Ovary (tissue), 7 donors: ENCODE measurements at regions not wholly inside any gene's neighbourhood (a gene's known extent, or its start where the extent isn't known, plus 50 kb on each side); places are given as distances from the start of the nearest gene placed in this dataset.

Experiments used
- DNase-seq, 5 donors: peaks; one replicate each; pipeline ENCODE4 v3.0.0-alpha.2; 2019 to 2020
- H3K27ac ChIP-seq, 2 donors: fragments of 200-600 bp; one replicate each; pipeline versions ENCODE4 v1.5.1 to v1.8.0; 2019 to 2022
- H3K27me3 ChIP-seq: fragments of 200-600 bp; one replicate; pipeline ENCODE4 v1.8.0; 2022
- H3K36me3 ChIP-seq: fragments of 200-600 bp; sonication (generic); one replicate; pipeline ENCODE4 v1.5.1; 2019
- H3K4me1 ChIP-seq: one replicate; pipeline ENCODE4 v1.8.1; 2013; ENCODE audit warnings: mild to moderate bottlenecking, moderate library complexity; ENCODE audit not compliant: insufficient read depth
- H3K4me3 ChIP-seq: fragments of 200-600 bp; sonication (generic); one replicate; pipeline ENCODE4 v1.5.1; 2017
- H3K9me3 ChIP-seq, 2 donors: fragments of 200-600 bp in 1 of 2; sonication (generic) in 1 of 2; one replicate each; pipeline versions ENCODE4 v1.5.1 to v1.8.1; 2013 to 2019; ENCODE audit warnings: mild to moderate bottlenecking in 1 of 2, moderate library complexity in 1 of 2
- CTCF ChIP-seq, 3 donors: fragments of 450-650 bp in 2 of 3; fragments of 200-600 bp in 1 of 3; IDR thresholded peaks; one replicate each; pipeline versions ENCODE4 v1.5.1 to v1.8.0; 2016 to 2022; ENCODE audit warnings: antibody characterized with exemption in 3 of 3, mild to moderate bottlenecking in 1 of 3
- EP300 ChIP-seq: sonication (generic); formaldehyde crosslinking; IDR thresholded peaks from one replicate; pipeline ENCODE4 v1.6.1; 2017; ENCODE audit warnings: antibody characterized with exemption
- POLR2A ChIP-seq: fragments of 450-650 bp; IDR thresholded peaks from one replicate; pipeline ENCODE4 v1.6.1; 2017; ENCODE audit warnings: antibody characterized with exemption, mild to moderate bottlenecking, moderate library complexity
- WGBS, 3 donors: extraction: QIAGEN DNeasy Blood & Tissue Kit in 1 of 3; methylation state at CpG; one replicate each; pipeline versions ENCODE4 v1.1.5 to v1.1.7; 2013 to 2017; 5-methylcytosine and 5-hydroxymethylcytosine counted together
- intact Hi-C, 4 donors: fragments of 100-400 bp; cut with DNase I; formaldehyde crosslinking; loops; one replicate each; pipeline versions ENCODE4 v1.11.0 to v1.15.1; 2022 to 2023
- donor health status: DM: no; HTN: no; CAD: no; lungs with moderate emphysema.
- donor health status: DM: no; HTN: no; CAD: no.
- donor health status: Bipolar disorder and iron deficiency.
- donor health status: DM: no; HTN: no; CAD: no.
- donor health status: DM: yes; HTN: yes; CAD: no.

DNA sequence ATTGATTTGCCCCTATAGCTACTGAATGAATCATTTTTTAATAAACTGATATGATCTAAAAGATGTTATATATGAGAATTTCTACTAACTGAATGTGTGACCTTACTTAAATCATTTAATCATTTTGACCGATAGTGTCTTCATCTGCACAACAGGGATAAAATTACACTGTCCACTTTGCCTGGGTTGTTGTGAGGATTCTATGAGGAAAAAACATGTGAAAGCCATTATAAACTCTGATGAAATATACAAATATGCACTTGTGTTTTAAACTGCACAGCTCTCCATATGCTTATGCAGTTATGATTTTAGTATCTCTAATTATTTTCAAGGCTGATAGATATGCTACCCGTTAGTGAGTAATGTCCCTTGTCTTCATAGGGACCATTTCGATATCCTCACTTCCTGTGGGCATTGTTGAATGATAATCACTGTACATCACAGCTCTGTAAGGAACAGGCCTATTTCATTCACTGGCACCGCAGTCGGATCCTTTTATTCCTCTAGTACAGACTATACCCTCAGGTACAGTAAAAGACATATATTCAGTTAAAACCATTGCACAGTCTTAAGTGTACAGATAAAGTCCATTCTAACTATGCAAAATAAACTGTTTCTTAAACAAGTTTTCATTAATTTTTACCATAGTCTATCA is 88.7 kb upstream of the RAP1B start:
- no peak overlapping the region for H3K4me3 ChIP-seq
- TF ChIP-seq EP300 (no peak), CTCF (IDR thresholded peaks at IDR 0.05) (no peak), POLR2A (no peak)
- no peaks in the 10 kb centered on the region for H3K36me3 ChIP-seq
- H3K27ac ChIP-seq: no peak overlapping the region
- H3K9me3 ChIP-seq: no peaks in the 10 kb centered on the region
- H3K4me1 ChIP-seq: no peaks in the 10 kb centered on the region
- DNase-seq: no peak
- WGBS, 3 donors: 71 to 78% (median 73%) methylated on average over 5 of the region's 5 CpGs
- intact Hi-C loops: no loop called here
- no peaks in the 10 kb centered on the region for H3K27me3 ChIP-seq

GRCh38 chr12:68529466-68529865 is 81.2 kb upstream of the RAP1B start:
- 48 to 60% (median 52%) methylated on average over 6 of the region's 6 CpGs for WGBS, 3 donors
- no peaks in the 10 kb centered on the region for H3K9me3 ChIP-seq
- H3K27ac ChIP-seq: no peak overlapping the region
- no peaks in the 10 kb centered on the region for H3K27me3 ChIP-seq
- no peak for DNase-seq
- intact Hi-C loops: no loop called here
- no peak overlapping the region for H3K4me3 ChIP-seq
- H3K4me1 ChIP-seq: no peaks in the 10 kb centered on the region
- TF ChIP-seq CTCF (IDR thresholded peaks at IDR 0.05) (no peak), EP300 (no peak), POLR2A (no peak)
- H3K36me3 ChIP-seq: no peaks in the 10 kb centered on the region

- no peak for TF ChIP-seq EP300
- no peak for TF ChIP-seq POLR2A
- TF ChIP-seq CTCF (IDR thresholded peaks at IDR 0.05): no peak
- Histone ChIP-seq H3K4me1 (no peaks in the 10 kb centered on the region), H3K4me3 (no peak overlapping the region), H3K9me3 (no peaks in the 10 kb centered on the region), H3K27me3 (no peaks in the 10 kb centered on the region), H3K27ac (no peak overlapping the region), H3K36me3 (no peaks in the 10 kb centered on the region)
- DNase-seq: no peak
- intact Hi-C loops: no loop called here
- WGBS, 3 donors: 91 to 92% (median 91%) methylated on average over 5 of the region's 5 CpGs
Measured at GRCh38 chr12:68529869-68530268, 80.8 kb upstream of the RAP1B start.

- Histone ChIP-seq H3K4me3 (no peak overlapping the region), H3K4me1 (no peaks in the 10 kb centered on the region), H3K36me3 (no peaks in the 10 kb centered on the region), H3K27ac (no peak overlapping the region), H3K27me3 (no peaks in the 10 kb centered on the region), H3K9me3 (no peaks in the 10 kb centered on the region)
- intact Hi-C loops: no loop called here
- no peak for TF ChIP-seq POLR2A
- no peak for TF ChIP-seq EP300
- no peak for TF ChIP-seq CTCF (IDR thresholded peaks at IDR 0.05)
- DNase-seq: no peak
- 98 to 99% (median 98%) methylated on average over 4 of the region's 4 CpGs for WGBS, 3 donors
Measured at GRCh38 chr12:68530299-68530698, 80.4 kb upstream of the RAP1B start.
